Suprapubic skin (tissue), 3 donors: ENCODE measurements at regions not wholly inside any gene's neighbourhood (a gene's known extent, or its start where the extent isn't known, plus 50 kb on each side); places are given as distances from the start of the nearest gene placed in this dataset.
"Not testable (repeated sequence)": the region's sequence is repeated elsewhere in the genome, so short reads cannot be mapped to it uniquely, and the experiment has no call there.

Experiments used
- CTCF ChIP-seq, 2 donors: fragments of 200-600 bp in 1 of 2; fragments of 450-650 bp in 1 of 2; sonication (generic) in 1 of 2; IDR thresholded peaks; one replicate each; pipeline ENCODE4 v1.5.1; 2016 to 2019; ENCODE audit warnings: antibody characterized with exemption in 2 of 2, mild to moderate bottlenecking in 1 of 2, moderate library complexity in 1 of 2
- POLR2A ChIP-seq, 2 donors: fragments of 450-650 bp; IDR thresholded peaks; one replicate each; pipeline ENCODE4 v1.6.1; 2017; ENCODE audit warnings: antibody characterized with exemption in 2 of 2, mild to moderate bottlenecking in 2 of 2, moderate library complexity in 2 of 2

GRCh38 chr7:86987834-86988233, 71.6 kb downstream of the ELAPOR2 start:
- not testable (repeated sequence) for TF ChIP-seq CTCF, POLR2A (IDR thresholded peaks at IDR 0.05)
